ENCODE measurements at regions not wholly inside any gene's neighbourhood (a gene's known extent, or its start where the extent isn't known, plus 50 kb on each side); places are given as distances from the start of the nearest gene placed in this dataset.

GRCh38 chr12:124497039-124497438, 70.4 kb downstream of the NCOR2 start:
- no peak for ATAC-seq
- TF ChIP-seq, protein P1, sequence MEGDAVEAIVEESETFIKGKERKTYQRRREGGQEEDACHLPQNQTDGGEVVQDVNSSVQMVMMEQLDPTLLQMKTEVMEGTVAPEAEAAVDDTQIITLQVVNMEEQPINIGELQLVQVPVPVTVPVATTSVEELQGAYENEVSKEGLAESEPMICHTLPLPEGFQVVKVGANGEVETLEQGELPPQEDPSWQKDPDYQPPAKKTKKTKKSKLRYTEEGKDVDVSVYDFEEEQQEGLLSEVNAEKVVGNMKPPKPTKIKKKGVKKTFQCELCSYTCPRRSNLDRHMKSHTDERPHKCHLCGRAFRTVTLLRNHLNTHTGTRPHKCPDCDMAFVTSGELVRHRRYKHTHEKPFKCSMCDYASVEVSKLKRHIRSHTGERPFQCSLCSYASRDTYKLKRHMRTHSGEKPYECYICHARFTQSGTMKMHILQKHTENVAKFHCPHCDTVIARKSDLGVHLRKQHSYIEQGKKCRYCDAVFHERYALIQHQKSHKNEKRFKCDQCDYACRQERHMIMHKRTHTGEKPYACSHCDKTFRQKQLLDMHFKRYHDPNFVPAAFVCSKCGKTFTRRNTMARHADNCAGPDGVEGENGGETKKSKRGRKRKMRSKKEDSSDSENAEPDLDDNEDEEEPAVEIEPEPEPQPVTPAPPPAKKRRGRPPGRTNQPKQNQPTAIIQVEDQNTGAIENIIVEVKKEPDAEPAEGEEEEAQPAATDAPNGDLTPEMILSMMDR (IDR thresholded peaks at IDR 0.05), result no peak
- intact Hi-C loops (cut with DNase I, micrococcal nuclease), result no loop called here

GRCh38 chr12:124496584-124496983, 70.8 kb downstream of the NCOR2 start:
- DNase-seq (no peak), ATAC-seq (no peak)
- intact Hi-C loops (cut with DNase I, micrococcal nuclease), result no loop called here
- TF ChIP-seq, protein P1 (IDR thresholded peaks at IDR 0.05), result no peak
- no peaks in the 10 kb centered on the region for H3K36me3 ChIP-seq (ENCODE audit: low read depth)
- no peak overlapping the region for H3K4me3 ChIP-seq
- H3K4me1 ChIP-seq (ENCODE audit: low read depth), result no peaks in the 10 kb centered on the region
- H3K9me3 ChIP-seq, result no peaks in the 10 kb centered on the region

More at GRCh38 chr12:124497039-124497438, 70.4 kb downstream of the NCOR2 start:
- H3K4me3 ChIP-seq, result no peak overlapping the region
- no peaks in the 10 kb centered on the region for H3K36me3 ChIP-seq (ENCODE audit: low read depth)
- DNase-seq, result no peak
- no peaks in the 10 kb centered on the region for H3K4me1 ChIP-seq (ENCODE audit: low read depth)
- H3K9me3 ChIP-seq, result no peaks in the 10 kb centered on the region

GRCh38 chr12:124495194-124495983, 72.0 kb downstream of the NCOR2 start:
- TF ChIP-seq, protein P1 (IDR thresholded peaks at IDR 0.05), result no peak
- intact Hi-C loops (cut with DNase I, micrococcal nuclease), result no loop called here
- H3K9me3 ChIP-seq, result no peaks in the 10 kb centered on the region
- ATAC-seq (no peak), DNase-seq (no peak)
- H3K4me3 ChIP-seq, result no peak overlapping the region
- H3K36me3 ChIP-seq (ENCODE audit: low read depth), result no peaks in the 10 kb centered on the region
- H3K4me1 ChIP-seq (ENCODE audit: low read depth), result no peaks in the 10 kb centered on the region

- TF ChIP-seq, protein P1 (IDR thresholded peaks at IDR 0.05), result no peak
- ATAC-seq (no peak), DNase-seq (no peak)
- intact Hi-C loops (cut with DNase I, micrococcal nuclease), result no loop called here
- H3K36me3 ChIP-seq (ENCODE audit: low read depth), result no peaks in the 10 kb centered on the region
- no peak overlapping the region for H3K4me3 ChIP-seq
- no peaks in the 10 kb centered on the region for H3K4me1 ChIP-seq (ENCODE audit: low read depth)
- no peaks in the 10 kb centered on the region for H3K9me3 ChIP-seq
Measured at GRCh38 chr12:124494751-124495129, 72.7 kb downstream of the NCOR2 start.

DNA sequence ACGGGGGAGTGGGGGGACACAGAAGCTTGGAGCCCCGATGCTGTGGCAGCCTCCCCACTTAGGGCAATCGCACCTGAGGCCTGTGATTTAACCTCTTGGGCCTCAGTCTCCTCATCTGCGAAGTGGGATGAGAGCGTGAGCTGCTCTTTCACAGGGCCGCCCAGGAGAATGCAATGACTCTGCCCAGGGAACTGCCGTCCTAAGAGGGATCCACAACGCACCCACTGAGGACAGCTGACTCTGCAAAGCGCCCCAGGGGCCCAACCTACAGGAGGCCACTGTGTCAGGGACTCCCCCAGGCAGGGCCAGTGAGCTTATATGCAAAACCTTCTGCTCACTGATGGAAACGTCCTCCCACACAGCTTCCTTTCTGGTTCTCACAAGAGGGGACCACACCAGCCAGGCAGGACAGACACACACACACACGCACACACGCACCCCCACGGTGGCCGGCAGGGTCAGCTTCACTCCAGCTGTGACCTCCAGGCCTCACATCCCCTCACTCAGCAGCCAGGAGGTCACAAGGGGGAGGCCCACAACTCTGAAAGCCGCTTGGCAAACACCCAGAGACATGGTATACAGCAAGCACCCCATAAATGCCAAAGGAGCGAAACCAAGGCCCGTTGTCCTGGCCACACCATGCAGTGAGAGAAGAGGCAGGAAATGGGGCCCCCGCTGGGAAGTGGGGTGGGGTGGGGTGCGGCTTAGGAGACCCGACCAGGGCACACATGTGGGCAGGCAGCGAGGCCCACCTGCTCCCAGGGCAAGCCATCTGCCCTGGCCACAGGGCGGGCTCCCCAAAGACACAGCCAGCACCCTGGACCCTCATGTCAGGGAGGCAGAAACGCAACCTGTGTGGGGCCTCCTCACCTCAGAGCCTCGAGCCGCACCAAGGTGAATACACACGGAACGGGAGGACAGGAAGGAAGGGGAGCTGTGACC, 73.3 kb downstream of the NCOR2 start:
- ATAC-seq (peak; percentile 45), DNase-seq (peak in 1 of 3 donors; percentile 66)
- intact Hi-C loops (cut with DNase I, micrococcal nuclease), result no loop called here
- H3K4me3 ChIP-seq, result no peak overlapping the region
- H3K9me3 ChIP-seq, result no peaks in the 10 kb centered on the region
- no peaks in the 10 kb centered on the region for H3K36me3 ChIP-seq (ENCODE audit: low read depth)
- TF ChIP-seq, protein P1 (IDR thresholded peaks at IDR 0.05), result no peak
- no peaks in the 10 kb centered on the region for H3K4me1 ChIP-seq (ENCODE audit: low read depth)
